NCI-H524 (cell line): ENCODE measurements at regions not wholly inside any gene's neighbourhood (a gene's known extent, or its start where the extent isn't known, plus 50 kb on each side); places are given as distances from the start of the nearest gene placed in this dataset.

ENCODE experiments used
- DNase-seq, 2 experiments: peaks; one replicate each; lab custom pipeline; 2025; lab: John Stamatoyannopoulos, UW

GRCh38 chr4:138925495-138925894, 90.1 kb upstream of the NOCT start:
- no peak for DNase-seq

GRCh38 chr4:138919094-138919936, 96.3 kb upstream of the NOCT start:
- peak; percentile 36 to 64 for DNase-seq

DNA sequence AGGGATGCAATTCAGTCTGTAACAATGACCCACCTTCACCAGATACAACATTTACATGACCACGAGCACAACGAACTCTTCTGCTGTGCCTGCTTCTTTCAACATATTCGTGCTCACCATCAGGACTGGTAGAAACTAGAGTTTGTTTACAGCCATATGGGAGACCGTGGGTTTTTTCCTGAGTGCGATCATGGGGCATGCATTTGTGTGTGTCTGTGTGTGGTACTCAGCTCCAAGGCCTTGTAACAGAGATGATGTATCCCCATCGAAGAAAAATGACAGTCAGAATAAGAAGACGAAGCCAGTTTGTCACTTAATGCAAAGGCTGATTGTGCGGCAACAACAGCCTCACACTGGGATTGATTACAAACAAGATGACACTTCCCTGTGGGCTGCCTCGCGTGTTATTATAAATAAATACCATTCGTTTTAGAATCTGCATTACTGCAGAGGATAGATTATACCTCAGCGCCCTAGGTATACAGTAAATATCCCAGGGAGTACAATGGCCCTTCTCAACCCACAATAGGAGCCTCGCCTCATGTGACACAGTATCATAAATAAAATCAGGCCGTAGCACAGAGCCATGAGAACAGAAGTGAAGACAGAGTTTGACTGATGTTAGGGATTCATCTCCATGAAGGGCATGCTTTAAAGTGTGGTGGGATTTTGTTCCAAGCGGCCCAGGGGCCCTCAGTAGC, 97.3 kb upstream of the NOCT start:
- DNase-seq, result no peak

DNA sequence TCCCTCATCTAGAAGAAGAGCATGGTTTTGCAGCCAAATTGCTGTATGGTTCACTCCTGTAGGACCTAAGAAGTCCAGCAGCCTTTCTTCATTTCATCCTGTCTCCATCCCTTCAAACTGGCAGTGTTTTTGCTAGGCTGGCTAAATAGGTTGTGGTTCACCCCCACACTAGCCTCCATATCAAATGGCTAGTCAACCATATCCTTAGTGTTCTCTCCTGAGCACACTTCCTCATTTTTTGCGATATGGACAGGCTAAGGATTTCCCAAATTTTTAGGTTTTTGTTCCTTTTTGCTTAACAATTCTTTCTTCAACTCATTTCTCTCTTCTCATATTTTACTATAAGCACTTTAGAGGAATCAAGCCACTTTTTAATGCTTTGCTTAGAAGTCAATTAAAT, 98.8 kb upstream of the NOCT start:
- no peak for DNase-seq

DNA sequence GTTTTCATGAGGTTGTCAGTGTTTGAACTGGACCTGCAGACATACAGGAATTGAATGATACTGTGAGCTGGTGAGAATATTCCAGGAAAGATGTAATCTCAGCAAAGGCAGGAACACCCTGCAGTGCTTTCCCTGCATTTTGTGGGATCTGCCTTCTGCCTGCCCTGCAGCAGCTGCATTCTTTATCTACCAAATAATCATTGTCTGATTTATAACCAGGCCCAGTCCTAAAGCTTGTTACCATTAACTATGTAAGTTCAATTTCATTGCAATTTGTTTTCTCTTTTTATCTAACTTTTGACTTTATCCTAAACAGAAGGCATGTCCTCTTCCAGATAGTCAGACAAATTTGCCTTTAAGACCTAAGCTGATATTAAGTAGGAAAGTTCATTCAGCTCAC, 99.8 kb upstream of the NOCT start:
- DNase-seq, result no peak

DNA sequence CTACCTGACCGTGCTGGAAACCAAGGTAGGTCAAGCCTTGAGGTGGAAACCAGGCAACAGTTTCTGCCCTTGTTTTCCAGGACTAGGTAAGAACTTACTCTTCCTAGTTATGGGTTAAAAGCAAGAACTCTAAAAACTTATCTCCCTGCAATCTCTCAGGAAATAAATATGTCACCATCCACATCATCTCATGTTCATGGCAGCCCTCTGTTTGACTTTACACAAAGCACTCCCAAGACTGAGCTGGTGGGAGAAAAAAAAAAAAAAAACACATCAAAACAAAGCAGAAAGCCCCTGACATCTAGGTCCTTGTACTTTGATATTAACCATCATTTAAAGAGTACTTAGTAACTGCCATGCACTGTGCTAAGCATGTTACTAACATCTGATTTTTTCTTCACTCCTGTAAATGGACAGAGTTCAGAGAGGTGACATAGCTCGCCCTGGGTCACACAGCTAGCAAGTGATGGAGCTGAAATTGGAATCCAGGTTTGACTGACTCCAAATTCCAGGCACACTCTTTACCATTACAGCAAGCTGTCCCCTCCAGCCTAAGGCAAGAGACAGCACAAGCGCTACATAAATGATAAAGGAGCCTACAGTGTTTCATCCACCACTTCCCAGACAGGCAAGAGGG, 102.8 kb upstream of the NOCT start:
- DNase-seq, result no peak

DNA sequence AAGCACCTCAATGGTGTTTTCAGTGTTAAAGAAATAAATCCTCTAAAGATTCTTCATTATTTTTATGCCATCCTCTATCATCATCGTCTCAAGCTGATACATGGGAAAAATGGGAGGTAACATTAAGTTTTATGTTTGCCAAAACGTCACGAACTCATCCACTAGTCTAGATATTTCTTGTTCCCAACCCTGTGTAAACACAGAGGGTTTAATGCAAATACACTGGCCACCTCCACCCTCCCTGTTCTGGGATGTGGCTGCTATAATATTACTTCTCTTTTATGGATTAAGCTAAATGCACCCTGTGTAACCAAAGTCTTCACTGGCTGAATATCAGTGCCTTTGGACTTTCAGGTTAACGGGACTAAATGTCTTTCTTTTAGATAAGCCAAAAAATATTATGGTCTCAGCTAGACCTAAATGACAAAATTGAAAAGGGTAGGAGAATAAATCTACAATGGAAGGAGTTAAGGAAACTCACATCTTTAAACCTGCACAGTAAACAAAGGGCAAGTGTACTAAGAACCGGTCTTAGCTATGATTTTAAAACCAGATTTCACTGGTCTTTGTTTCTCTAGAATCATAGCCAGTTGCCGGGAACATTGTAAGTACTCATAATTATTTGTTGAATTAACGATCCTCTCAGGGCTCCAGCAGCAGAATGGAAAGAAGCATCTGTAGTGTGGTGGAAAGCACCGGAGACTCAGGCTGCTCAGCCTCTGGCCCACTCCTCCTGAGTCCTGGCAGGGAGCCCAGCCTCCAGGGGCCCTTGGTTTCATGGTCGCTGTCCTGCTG, 103.5 kb upstream of the NOCT start:
- peak; percentile 0 to 9 for DNase-seq

DNA sequence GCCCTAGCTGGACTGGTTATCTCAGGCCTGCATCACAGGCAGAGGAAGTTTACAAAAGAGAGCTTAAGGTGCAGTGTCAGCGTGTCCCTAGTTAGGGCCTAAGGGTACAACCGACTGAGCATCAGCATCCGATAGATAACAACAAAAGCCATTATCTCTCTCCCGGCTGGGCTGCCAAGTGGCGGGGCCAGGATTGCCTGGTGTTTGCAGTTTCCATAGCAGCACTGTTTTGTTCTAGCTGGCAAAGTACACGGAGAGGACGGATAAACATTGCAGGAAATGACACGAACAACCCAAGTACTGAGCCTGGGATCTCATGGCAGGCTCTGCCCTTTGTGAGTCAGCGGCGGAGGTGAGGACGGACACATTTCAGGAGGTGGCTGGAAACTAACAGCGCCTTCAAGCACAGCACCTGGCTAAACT, 104.7 kb upstream of the NOCT start:
- DNase-seq, result no peak

GRCh38 chr4:138910195-138910913, 105.2 kb upstream of the NOCT start:
- DNase-seq, result no peak

- no peak for DNase-seq
Observed at GRCh38 chr4:138909587-138909986, 106.0 kb upstream of the NOCT start.

DNA sequence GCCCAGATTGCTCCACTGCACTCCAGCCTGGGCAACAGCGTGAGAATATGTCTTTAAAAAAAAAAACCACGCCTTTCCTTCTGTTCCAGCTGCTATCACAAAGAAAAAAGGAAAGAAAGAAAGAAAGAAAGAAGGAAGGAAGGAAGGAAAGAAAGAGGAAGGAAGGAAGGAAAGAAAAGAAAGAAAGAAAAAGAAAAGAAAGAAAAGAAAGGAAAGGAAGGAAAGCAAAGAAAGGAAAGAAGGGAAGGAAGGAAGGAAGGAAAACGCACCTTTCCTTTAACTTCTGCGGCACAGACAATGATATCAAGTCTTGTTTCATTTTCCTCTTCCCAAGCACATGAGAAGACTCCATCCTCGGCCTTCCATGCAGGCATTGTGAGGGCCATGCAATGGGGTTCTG, 107.4 kb upstream of the NOCT start:
- DNase-seq, result no peak

- DNase-seq, result no peak
Observed at GRCh38 chr4:138907174-138907573, 108.4 kb upstream of the NOCT start.

- no peak for DNase-seq
Observed at GRCh38 chr4:138904793-138905192, 110.8 kb upstream of the NOCT start.

DNA sequence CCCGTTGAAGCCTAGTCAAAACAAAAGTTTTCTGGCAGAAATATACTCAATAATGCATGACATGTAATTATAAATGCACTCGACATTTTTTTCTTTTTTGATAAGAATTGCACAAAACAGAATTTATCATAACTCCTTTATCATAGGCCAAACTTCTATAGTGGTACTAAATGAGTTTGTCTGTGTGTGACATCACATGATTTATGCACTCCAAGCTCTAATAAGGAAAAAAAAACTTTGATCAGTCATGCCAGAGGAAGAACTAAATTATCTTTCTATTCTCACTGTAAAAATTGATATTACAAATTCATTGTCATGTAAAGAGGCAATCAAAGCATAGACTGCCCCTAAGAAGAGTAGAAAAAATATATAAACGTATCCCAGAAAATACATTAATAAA, 112.4 kb upstream of the NOCT start:
- DNase-seq, result no peak

GRCh38 chr4:138902705-138903104, 112.9 kb upstream of the NOCT start:
- no peak for DNase-seq

DNA sequence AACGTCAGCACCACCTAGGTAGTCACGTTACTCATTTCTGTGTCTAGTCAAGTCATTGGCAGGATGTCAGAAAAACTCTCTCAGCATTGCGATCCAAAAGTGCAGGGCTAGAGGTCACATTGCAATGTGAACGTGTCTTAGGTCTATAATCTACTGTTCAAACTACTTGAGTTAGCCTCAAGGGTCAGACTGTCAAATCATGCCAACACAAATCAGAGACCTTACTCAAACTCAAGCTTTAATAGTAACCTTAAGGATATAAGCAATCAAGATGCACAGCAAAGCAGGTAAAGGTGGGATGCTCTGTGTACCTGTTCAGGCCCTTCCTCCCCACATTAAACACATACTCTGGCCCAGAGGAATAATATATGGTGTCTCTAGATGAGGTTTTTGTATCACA, 114.4 kb upstream of the NOCT start:
- DNase-seq, result no peak

DNA sequence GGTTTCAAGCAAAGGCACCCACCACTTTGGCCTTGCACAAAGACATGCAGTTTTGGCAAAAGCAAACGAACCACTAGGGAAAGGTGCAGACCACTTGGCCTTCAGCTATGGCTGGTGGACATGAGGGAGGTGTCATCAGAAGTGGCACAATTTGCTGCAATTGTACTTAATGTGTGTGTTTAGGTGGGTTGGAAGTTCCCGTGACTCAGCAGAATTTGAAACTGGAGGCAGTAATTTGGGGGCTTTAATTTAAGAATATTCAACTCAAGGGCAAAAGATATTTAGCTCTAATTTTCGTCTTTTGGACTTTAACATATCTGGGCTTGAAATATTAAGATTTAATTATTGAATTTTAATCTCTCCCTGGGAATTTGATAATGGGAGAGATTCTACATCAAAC, 115.6 kb upstream of the NOCT start:
- DNase-seq, result no peak

- no peak for DNase-seq
Observed at GRCh38 chr4:138898282-138898681, 117.3 kb upstream of the NOCT start.

- no peak for DNase-seq
Observed at GRCh38 chr4:138897811-138898226, 117.8 kb upstream of the NOCT start.

DNA sequence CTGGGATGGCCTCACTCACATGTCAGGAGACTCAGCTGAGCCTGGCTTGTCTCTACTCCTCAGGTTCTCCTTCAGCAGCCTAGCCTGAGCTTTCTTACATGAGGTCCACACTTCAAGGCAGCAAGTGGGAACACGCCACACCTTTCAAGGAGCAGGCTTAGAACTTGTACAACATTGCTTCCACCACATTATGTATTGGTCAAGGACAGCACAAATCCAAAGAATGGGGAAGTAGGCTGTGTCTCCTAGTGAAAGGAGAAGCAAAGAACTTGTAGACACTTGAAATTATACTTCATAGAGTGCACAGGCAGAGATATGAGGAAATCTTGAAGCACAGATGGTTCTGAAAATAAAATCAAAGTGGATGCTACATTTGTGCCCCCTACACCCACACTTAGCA, 120.9 kb upstream of the NOCT start:
- DNase-seq, result no peak

DNA sequence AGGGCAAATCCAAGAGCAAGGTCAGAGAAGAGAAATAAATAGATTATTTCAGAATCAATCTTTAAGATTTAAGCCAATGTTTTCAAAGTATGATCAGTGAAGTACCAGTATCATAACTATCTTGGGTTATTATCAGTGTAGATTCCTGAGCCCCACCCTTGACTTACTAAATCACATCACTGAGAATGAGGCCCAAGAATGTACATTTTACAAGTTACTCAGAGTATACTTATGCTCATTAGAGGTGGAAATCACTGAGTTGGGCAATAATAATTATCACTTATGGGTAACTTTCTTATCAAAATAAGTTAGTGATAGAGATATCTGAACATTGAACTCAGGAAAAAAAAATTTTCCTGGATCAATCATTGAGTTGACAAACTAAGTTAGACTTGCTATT, 121.6 kb upstream of the NOCT start:
- no peak for DNase-seq
